ENCODE measurements at regions not wholly inside any gene's neighbourhood (a gene's known extent, or its start where the extent isn't known, plus 50 kb on each side); places are given as distances from the start of the nearest gene placed in this dataset.
"Not testable (repeated sequence)": the region's sequence is repeated elsewhere in the genome, so short reads cannot be mapped to it uniquely, and the experiment has no call there.

- DNase-seq (ENCODE audit: extremely low read depth in 1 of 11, low read depth in 9 of 11, low spot score in 4 of 11): no peak
Measured at GRCh38 chr7:20083781-20084180, 133.4 kb downstream of the MACC1 start.

GRCh38 chr7:20079080-20079479, 138.1 kb downstream of the MACC1 start:
- no peak for DNase-seq (ENCODE audit: extremely low read depth in 1 of 11, low read depth in 9 of 11, low spot score in 4 of 11)

GRCh38 chr7:20076835-20077234, 140.3 kb downstream of the MACC1 start:
- DNase-seq (ENCODE audit: extremely low read depth in 1 of 11, low read depth in 9 of 11, low spot score in 4 of 11): no peak

GRCh38 chr7:20075992-20076820, 141.0 kb downstream of the MACC1 start:
- DNase-seq (ENCODE audit: extremely low read depth in 1 of 11, low read depth in 9 of 11, low spot score in 4 of 11): no peak

- no peak for DNase-seq (ENCODE audit: extremely low read depth in 1 of 11, low read depth in 9 of 11, low spot score in 4 of 11)
Measured at GRCh38 chr7:20075440-20075839, 141.7 kb downstream of the MACC1 start.

GRCh38 chr7:20068004-20068403, 149.2 kb downstream of the MACC1 start:
- DNase-seq (ENCODE audit: extremely low read depth in 1 of 11, low read depth in 9 of 11, low spot score in 4 of 11): not testable (repeated sequence)

DNA sequence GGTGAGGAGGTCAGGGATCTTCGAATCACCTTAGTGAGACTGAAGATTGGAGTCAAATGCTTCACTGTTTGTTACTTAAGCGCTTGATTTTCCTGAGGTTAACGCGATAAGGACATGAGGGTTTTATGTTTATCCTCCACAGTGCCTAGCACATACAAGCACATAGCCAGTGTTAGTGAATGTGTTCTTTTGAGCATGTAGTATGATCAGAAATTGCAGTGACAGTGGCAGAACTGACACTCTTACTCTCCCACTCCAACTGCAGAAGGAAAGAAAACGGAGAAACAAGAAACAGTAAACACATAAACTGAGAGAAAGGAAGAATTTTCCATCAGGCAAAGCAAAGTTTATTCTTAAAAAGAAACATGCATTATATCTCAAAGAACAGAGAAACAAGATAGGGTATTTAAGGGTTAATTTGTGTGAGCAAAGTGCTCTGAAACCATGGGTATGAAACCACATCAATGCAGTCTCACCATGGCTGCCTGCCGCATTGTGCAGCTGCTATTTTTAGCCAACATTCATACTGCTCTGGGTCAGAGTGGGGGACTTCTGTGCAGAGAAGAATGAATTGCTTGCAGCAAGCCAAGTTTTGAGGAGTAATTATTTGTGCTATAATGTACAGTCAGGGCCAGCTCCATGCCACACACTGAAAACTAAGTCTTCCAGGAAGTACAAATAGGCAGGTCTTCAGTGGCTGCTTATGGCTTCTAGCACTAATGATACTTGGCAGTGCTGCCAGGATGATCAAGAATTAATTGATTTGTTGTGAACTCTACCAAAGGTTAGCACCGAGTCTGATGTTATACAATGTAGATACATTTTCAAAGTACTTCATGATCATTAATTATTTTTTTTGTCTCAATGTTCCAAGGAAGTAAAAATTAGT, 152.0 kb downstream of the MACC1 start:
- DNase-seq (ENCODE audit: extremely low read depth in 1 of 11, low read depth in 9 of 11, low spot score in 4 of 11): peak in 6 of 11 donors; percentile 0 to 14 (median 4)

DNA sequence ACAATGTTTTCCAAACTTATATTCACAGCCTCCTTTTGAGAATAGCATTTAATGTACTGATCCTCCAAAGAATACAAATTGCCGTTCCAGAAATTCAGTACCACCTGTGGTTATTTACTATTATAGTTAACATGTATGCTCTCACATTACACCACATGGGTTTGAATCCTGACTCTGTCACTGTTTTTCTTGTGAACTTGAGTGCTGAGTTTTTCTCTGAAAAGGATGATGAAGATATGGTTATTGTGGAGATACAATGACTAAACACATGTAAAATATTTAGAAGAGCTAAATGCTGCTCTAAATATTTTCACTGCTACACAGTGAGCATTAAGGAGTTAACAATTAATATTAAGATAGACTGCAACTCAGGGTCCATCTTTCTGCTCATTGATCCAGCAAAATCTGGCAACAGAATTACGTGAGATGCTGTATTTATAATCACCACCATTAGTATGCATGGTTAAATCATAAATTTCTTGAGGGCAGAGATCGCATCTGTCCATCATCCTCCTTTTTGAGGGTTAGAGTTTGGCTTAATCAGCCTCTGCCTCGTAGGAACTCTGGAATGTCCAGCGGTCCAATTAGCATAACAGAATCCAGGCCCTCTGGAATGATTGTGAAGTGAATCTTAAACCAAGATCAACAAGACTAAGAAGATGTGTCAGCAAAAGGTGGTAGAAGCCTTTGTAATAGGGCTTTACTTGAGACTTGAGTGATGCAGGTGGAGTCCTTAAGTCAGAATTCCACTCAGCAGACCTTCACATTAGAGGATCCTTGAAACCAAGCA, 152.8 kb downstream of the MACC1 start:
- DNase-seq (ENCODE audit: extremely low read depth in 1 of 11, low read depth in 9 of 11, low spot score in 4 of 11): no peak

- DNase-seq (ENCODE audit: extremely low read depth in 1 of 11, low read depth in 9 of 11, low spot score in 4 of 11): no peak
Measured at GRCh38 chr7:20063644-20064043, 153.5 kb downstream of the MACC1 start.

DNA sequence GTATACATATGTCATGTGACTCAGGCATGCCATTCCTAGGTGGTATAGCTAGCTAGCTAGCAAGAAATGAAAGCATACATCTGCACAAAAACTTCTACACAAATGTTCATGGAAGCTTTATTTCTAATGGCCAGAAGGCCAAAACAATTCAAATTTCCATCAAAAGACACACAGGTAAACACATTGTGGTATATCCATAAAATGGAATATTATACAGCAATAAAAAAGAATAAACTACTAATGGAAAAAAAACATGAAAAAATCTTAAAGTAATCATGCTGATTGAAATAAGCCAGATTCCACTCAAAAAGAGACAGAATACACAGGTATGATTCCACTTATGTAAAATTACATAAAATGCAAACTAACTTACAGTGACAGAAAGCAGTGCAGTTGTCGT, 154.3 kb downstream of the MACC1 start:
- DNase-seq (ENCODE audit: extremely low read depth in 1 of 11, low read depth in 9 of 11, low spot score in 4 of 11): no peak

- no peak for DNase-seq (ENCODE audit: extremely low read depth in 1 of 11, low read depth in 9 of 11, low spot score in 4 of 11)
Measured at GRCh38 chr7:20053334-20054104, 163.7 kb downstream of the MACC1 start.

DNA sequence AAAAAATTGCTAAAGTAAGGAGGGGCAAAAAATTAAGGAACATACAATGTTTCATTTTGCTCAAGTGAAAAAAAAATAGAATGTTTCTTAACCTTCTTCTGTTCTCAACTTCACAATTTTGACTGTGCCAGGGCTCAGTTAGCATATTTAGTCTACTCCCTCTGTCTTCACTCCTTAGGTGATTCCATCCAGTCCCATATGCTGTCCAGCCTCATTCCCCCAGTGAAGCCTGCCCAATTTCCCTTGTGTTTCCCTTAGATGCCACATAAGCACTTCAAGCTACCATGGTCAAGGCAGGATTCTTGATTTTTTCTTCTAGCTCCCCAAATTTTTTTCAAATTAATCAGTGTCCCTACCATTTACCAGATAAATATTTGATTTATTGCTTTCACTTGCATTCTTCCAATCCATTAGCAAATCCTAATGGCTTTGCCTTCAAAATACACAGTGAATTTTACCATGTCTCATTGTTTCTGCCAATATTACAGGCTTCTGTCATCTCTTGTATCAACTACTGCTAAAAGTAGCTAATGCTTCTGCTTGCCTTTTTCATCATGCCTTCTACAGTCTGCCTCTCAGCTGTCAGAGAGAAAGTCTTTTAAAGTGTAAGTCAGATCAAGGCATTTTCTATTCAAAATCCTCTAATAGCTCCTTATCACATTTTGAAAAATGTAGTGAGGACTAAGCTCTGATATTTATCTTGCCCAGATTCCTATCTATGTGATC, 166.8 kb downstream of the MACC1 start:
- DNase-seq (ENCODE audit: extremely low read depth in 1 of 11, low read depth in 9 of 11, low spot score in 4 of 11): no peak

GRCh38 chr7:20038676-20039075, 178.5 kb downstream of the MACC1 start:
- DNase-seq (ENCODE audit: extremely low read depth in 1 of 11, low read depth in 9 of 11, low spot score in 4 of 11): no peak

GRCh38 chr7:20035279-20035875, 181.8 kb downstream of the MACC1 start:
- DNase-seq (ENCODE audit: extremely low read depth in 1 of 11, low read depth in 9 of 11, low spot score in 4 of 11): no peak

- no peak for DNase-seq (ENCODE audit: extremely low read depth in 1 of 11, low read depth in 9 of 11, low spot score in 4 of 11)
Measured at GRCh38 chr7:20033621-20034400, 183.4 kb downstream of the MACC1 start.

GRCh38 chr7:20032741-20033140, 184.4 kb downstream of the MACC1 start:
- DNase-seq (ENCODE audit: extremely low read depth in 1 of 11, low read depth in 9 of 11, low spot score in 4 of 11): no peak

DNA sequence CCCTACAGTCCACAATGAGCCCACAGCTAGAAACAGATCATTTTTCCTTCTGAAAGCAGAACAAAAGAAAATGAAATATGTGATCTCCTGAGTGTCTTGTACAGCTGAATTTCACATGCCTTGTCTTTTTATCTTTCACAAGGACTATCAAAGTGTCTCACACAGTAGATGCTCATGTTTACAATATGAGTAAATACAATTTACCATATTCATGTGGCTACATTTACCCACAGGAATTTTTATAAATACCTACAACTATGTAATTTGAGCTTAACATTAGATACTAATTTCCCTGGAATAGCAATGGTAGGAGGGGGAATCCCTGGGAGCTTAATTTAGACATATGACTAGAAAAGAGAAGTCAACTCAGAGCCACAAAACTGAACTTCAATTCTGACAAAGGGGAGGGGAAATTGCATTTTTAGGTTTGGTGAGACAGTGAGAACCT, 186.2 kb downstream of the MACC1 start:
- no peak for DNase-seq (ENCODE audit: extremely low read depth in 1 of 11, low read depth in 9 of 11, low spot score in 4 of 11)
